SK-N-SH treated with all-trans-retinoic acid at 6 μM for 48 hours (cell line): ENCODE measurements at regions not wholly inside any gene's neighbourhood (a gene's known extent, or its start where the extent isn't known, plus 50 kb on each side); places are given as distances from the start of the nearest gene placed in this dataset.

ENCODE experiments used
- CREB5 ChIP-seq: fragments of 250-450 bp; sonication (Bioruptor Pico); IDR thresholded peaks from 2 replicates; pipeline ENCODE4 v1.5.1; 2020; ENCODE audit warnings: low read depth, mild to moderate bottlenecking, moderate library complexity
- CSRNP3 ChIP-seq: fragments of 250-450 bp; sonication (Bioruptor Pico); IDR thresholded peaks from 2 replicates; pipeline ENCODE4 v1.5.1; 2021; ENCODE audit warnings: mild to moderate bottlenecking, moderate library complexity
- ESRRG ChIP-seq: fragments of 250-450 bp; sonication (Bioruptor Pico); IDR thresholded peaks from 2 replicates; pipeline ENCODE4 v1.6.1; 2021; ENCODE audit warnings: mild to moderate bottlenecking
- GLIS3 ChIP-seq: fragments of 250-450 bp; sonication (Bioruptor Pico); IDR thresholded peaks from 2 replicates; pipeline ENCODE4 v1.5.0; 2020; ENCODE audit warnings: mild to moderate bottlenecking, moderate library complexity
- PATZ1 ChIP-seq: fragments of 250-450 bp; sonication (Bioruptor Pico); IDR thresholded peaks from 2 replicates; pipeline ENCODE4 v1.8.0; 2020; ENCODE audit warnings: mild to moderate bottlenecking, moderate library complexity, borderline replicate concordance
- TF ChIP-seq, protein P1 (sequence below): fragments of 250-450 bp; sonication (Bioruptor Pico); IDR thresholded peaks from 2 replicates; pipeline ENCODE4 v1.5.0; 2020; ENCODE audit warnings: mild to moderate bottlenecking, moderate library complexity

GRCh38 chr1:209395169-209395568, 188.3 kb upstream of the CAMK1G start:
- TF ChIP-seq CSRNP3 (CRISPR knock-in tag): no peak
- no peak for TF ChIP-seq ESRRG (CRISPR knock-in tag)
- no peak for TF ChIP-seq PATZ1 (CRISPR knock-in tag)
- TF ChIP-seq, protein P1, sequence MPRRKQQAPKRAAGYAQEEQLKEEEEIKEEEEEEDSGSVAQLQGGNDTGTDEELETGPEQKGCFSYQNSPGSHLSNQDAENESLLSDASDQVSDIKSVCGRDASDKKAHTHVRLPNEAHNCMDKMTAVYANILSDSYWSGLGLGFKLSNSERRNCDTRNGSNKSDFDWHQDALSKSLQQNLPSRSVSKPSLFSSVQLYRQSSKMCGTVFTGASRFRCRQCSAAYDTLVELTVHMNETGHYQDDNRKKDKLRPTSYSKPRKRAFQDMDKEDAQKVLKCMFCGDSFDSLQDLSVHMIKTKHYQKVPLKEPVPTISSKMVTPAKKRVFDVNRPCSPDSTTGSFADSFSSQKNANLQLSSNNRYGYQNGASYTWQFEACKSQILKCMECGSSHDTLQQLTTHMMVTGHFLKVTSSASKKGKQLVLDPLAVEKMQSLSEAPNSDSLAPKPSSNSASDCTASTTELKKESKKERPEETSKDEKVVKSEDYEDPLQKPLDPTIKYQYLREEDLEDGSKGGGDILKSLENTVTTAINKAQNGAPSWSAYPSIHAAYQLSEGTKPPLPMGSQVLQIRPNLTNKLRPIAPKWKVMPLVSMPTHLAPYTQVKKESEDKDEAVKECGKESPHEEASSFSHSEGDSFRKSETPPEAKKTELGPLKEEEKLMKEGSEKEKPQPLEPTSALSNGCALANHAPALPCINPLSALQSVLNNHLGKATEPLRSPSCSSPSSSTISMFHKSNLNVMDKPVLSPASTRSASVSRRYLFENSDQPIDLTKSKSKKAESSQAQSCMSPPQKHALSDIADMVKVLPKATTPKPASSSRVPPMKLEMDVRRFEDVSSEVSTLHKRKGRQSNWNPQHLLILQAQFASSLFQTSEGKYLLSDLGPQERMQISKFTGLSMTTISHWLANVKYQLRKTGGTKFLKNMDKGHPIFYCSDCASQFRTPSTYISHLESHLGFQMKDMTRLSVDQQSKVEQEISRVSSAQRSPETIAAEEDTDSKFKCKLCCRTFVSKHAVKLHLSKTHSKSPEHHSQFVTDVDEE: no peak
- TF ChIP-seq CREB5 (CRISPR knock-in tag): no peak
- TF ChIP-seq GLIS3: no peak
